Transverse colon (tissue), 4 donors: ENCODE measurements at regions not wholly inside any gene's neighbourhood (a gene's known extent, or its start where the extent isn't known, plus 50 kb on each side); places are given as distances from the start of the nearest gene placed in this dataset.
"Not testable (repeated sequence)": the region's sequence is repeated elsewhere in the genome, so short reads cannot be mapped to it uniquely, and the experiment has no call there.

ENCODE experiments used
- DNase-seq: peaks from one replicate; pipeline ENCODE4 v3.0.0-alpha.2; 2019
- H3K27ac ChIP-seq, 4 donors: fragments of 200-600 bp; sonication (generic); 2 replicates each; pipeline ENCODE4 v1.5.1; 2016 to 2018; ENCODE audit warnings: inconsistent platforms in 4 of 4
- H3K27me3 ChIP-seq: fragments of 200-600 bp; sonication (generic); 2 replicates; pipeline ENCODE4 v1.5.1; 2017; ENCODE audit warnings: inconsistent platforms
- H3K36me3 ChIP-seq, 4 donors: fragments of 200-600 bp; sonication (generic); 2 replicates each; pipeline ENCODE4 v1.5.1; 2017 to 2019; ENCODE audit warnings: inconsistent platforms in 4 of 4
- H3K4me1 ChIP-seq, 4 donors: fragments of 200-600 bp; sonication (generic); 2 replicates each; pipeline ENCODE4 v1.5.1; 2017 to 2020; ENCODE audit warnings: inconsistent platforms in 4 of 4
- H3K4me3 ChIP-seq, 4 donors: fragments of 200-600 bp; sonication (generic); 1 replicate in 1 of 4; 2 replicates in 3 of 4; pipeline versions ENCODE4 v1.5.1 to v1.6.1; 2017 to 2019; ENCODE audit warnings: inconsistent platforms in 4 of 4
- H3K9me3 ChIP-seq, 2 donors: fragments of 200-600 bp; sonication (generic); 2 replicates each; pipeline ENCODE4 v1.5.1; 2017 to 2019; ENCODE audit warnings: inconsistent platforms in 2 of 2
- EP300 ChIP-seq: sonication (generic); formaldehyde crosslinking; IDR thresholded peaks from one replicate; pipeline ENCODE4 v1.6.1; 2017; ENCODE audit warnings: antibody characterized with exemption, low read depth
- POLR2A ChIP-seq: fragments of 450-650 bp; IDR thresholded peaks from one replicate; pipeline ENCODE4 v1.6.1; 2016; ENCODE audit warnings: antibody characterized with exemption, mild to moderate bottlenecking, moderate library complexity
- POLR2AphosphoS5 ChIP-seq, 3 donors: sonication (generic); formaldehyde crosslinking; IDR thresholded peaks; one replicate each; pipeline ENCODE4 v1.6.1; 2016; ENCODE audit warnings: antibody characterized with exemption in 3 of 3
- WGBS, 2 donors: methylation state at CpG; one replicate each; pipeline ENCODE4 v1.1.5; 2018; ENCODE audit warnings: low coverage in 1 of 2; 5-methylcytosine and 5-hydroxymethylcytosine counted together
- in situ Hi-C, 4 donors: fragments of 200-750 bp; cut with MboI; loops; one replicate each; pipeline versions ENCODE4 v1.15.0 to v1.15.1; 2017; ENCODE audit warnings: low sequenced_read_pairs in 3 of 4, low pct_ligation_motif_present in 1 of 4, low pct_unique_long_range_greater_than_20kb in 1 of 4
- intact Hi-C: fragments of 100-400 bp; cut with DNase I; formaldehyde crosslinking; loops from one replicate; pipeline ENCODE4 v1.15.1; 2023; ENCODE audit warnings: low total_unique reads
- TF ChIP-seq, protein P1 (sequence below), 5 experiments: fragments of 200-600 bp in 3 of 5; fragments of 450-650 bp in 2 of 5; sonication (generic) in 3 of 5; IDR thresholded peaks; 1 replicate in 2 of 5; 2 replicates in 3 of 5; pipeline ENCODE4 v1.5.1; 2016 to 2017; ENCODE audit warnings: antibody characterized with exemption in 5 of 5, inconsistent platforms in 3 of 5, mild to moderate bottlenecking in 2 of 5, moderate library complexity in 1 of 5

- Histone ChIP-seq H3K36me3 (no peaks in the 10 kb centered on the region), H3K4me3 (no peak overlapping the region), H3K27me3 (no peaks in the 10 kb centered on the region), H3K9me3 (no peaks in the 10 kb centered on the region), H3K27ac (no peak overlapping the region), H3K4me1 (peaks cover 3 to 20% (median 9%) of the 10 kb centered on the region in 4 donors)
- in situ Hi-C loops: no loop called here
- TF ChIP-seq POLR2AphosphoS5 (IDR thresholded peaks at IDR 0.05) (no peak), POLR2A (no peak), EP300 (no peak)
- TF ChIP-seq, protein P1, sequence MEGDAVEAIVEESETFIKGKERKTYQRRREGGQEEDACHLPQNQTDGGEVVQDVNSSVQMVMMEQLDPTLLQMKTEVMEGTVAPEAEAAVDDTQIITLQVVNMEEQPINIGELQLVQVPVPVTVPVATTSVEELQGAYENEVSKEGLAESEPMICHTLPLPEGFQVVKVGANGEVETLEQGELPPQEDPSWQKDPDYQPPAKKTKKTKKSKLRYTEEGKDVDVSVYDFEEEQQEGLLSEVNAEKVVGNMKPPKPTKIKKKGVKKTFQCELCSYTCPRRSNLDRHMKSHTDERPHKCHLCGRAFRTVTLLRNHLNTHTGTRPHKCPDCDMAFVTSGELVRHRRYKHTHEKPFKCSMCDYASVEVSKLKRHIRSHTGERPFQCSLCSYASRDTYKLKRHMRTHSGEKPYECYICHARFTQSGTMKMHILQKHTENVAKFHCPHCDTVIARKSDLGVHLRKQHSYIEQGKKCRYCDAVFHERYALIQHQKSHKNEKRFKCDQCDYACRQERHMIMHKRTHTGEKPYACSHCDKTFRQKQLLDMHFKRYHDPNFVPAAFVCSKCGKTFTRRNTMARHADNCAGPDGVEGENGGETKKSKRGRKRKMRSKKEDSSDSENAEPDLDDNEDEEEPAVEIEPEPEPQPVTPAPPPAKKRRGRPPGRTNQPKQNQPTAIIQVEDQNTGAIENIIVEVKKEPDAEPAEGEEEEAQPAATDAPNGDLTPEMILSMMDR (IDR thresholded peaks at IDR 0.05): no peak
- 50 to 71% methylated on average over 1 to 5 of the region's 5 CpGs for WGBS, 2 donors
- intact Hi-C loops: loop anchor here (5.0 kb wide), 1 partner anchor 1024 kb away; no protein-coding TSS in a partner anchor
- DNase-seq: no peak
Measured at GRCh38 chr20:5663396-5663795, 52.6 kb upstream of the GPCPD1 start.

GRCh38 chr20:5662769-5663168, 52.0 kb upstream of the GPCPD1 start:
- no peaks in the 10 kb centered on the region for H3K9me3 ChIP-seq
- peaks cover 10 to 27% (median 13%) of the 10 kb centered on the region in 4 donors for H3K4me1 ChIP-seq
- TF ChIP-seq, protein P1 (IDR thresholded peaks at IDR 0.05): no peak
- no peak for TF ChIP-seq POLR2A
- no peak for TF ChIP-seq POLR2AphosphoS5 (IDR thresholded peaks at IDR 0.05)
- no peak for TF ChIP-seq EP300
- no peak overlapping the region for H3K27ac ChIP-seq
- 59 to 83% methylated on average over 2 of the region's 2 CpGs for WGBS, 2 donors
- DNase-seq: no peak
- H3K4me3 ChIP-seq: no peak overlapping the region
- intact Hi-C loops: loop anchor here (5.0 kb wide), 1 partner anchor 1025 kb away; no protein-coding TSS in a partner anchor
- H3K27me3 ChIP-seq: no peaks in the 10 kb centered on the region
- no peaks in the 10 kb centered on the region for H3K36me3 ChIP-seq
- in situ Hi-C loops: no loop called here

- intact Hi-C loops: loop anchor here (5.0 kb wide), 1 partner anchor 1027 kb away; no protein-coding TSS in a partner anchor
- H3K4me1 ChIP-seq: peaks cover 20 to 40% (median 22%) of the 10 kb centered on the region in 4 donors
- H3K27ac ChIP-seq, H3K4me3 ChIP-seq, DNase-seq, in situ Hi-C loops, H3K27me3 ChIP-seq, H3K36me3 ChIP-seq, H3K9me3 ChIP-seq: not testable (repeated sequence)
- 94% methylated on average over 4 to 8 of the region's 8 CpGs for WGBS, 2 donors
Measured at GRCh38 chr20:5660756-5661155, 50.0 kb upstream of the GPCPD1 start.
